Naive thymus-derived CD4-positive, alpha-beta T cell (primary cell): ENCODE measurements at regions not wholly inside any gene's neighbourhood (a gene's known extent, or its start where the extent isn't known, plus 50 kb on each side); places are given as distances from the start of the nearest gene placed in this dataset.
A peak's percentile ranks its signal among the peaks of the same experiment; 100 is the strongest.

ENCODE experiments used
- ATAC-seq: fragments of 150-1000 bp; cut with Tn5 transposase; 2 replicates; pipeline ENCODE4 v1.10.0; 2021; ENCODE audit warnings: mild to moderate bottlenecking, moderate library complexity
- CTCF ChIA-PET: fragments of 350-600 bp; sonication (Branson Sonifier 250); formaldehyde crosslinking; loops from one replicate; lab custom pipeline; 2021; ENCODE audit warnings: antibody characterized with exemption; lab: Charles Lee
- POLR2A ChIA-PET: fragments of 350-600 bp; sonication (Branson Sonifier 250); formaldehyde crosslinking; loops from one replicate; lab custom pipeline; 2021; ENCODE audit warnings: antibody characterized with exemption, inconsistent platforms; lab: Charles Lee
- DNase-seq, 9 donors: peaks; one replicate each; pipeline versions ENCODE4 v3.0.0 to v3.0.0-alpha.2; 2020 to 2022; ENCODE audit warnings: mixed read lengths in 1 of 9
- H3K27ac ChIP-seq: one replicate; pipeline ENCODE4 v1.7.0; 2013; ENCODE audit warnings: mild to moderate bottlenecking, low read depth, low read length, moderate library complexity
- H3K27me3 ChIP-seq, 2 donors: one replicate each; pipeline ENCODE4 v1.7.0; 2013; ENCODE audit warnings: low read length in 2 of 2, mild to moderate bottlenecking in 2 of 2, moderate library complexity in 2 of 2; ENCODE audit not compliant: control insufficient read depth in 2 of 2, insufficient read depth in 2 of 2
- H3K36me3 ChIP-seq, 3 experiments: 1 replicate in 2 of 3; 2 replicates in 1 of 3; pipeline ENCODE4 v1.7.0; 2013; ENCODE audit warnings: low read length in 3 of 3, mild to moderate bottlenecking in 3 of 3, moderate library complexity in 1 of 3; ENCODE audit not compliant: insufficient read depth in 3 of 3, control insufficient read depth in 2 of 3
- H3K4me1 ChIP-seq, 2 donors: one replicate each; pipeline ENCODE4 v1.7.0; 2013; ENCODE audit warnings: low read length in 2 of 2, mild to moderate bottlenecking in 2 of 2, moderate library complexity in 1 of 2; ENCODE audit not compliant: control insufficient read depth in 2 of 2, insufficient read depth in 2 of 2
- H3K4me3 ChIP-seq: 2 replicates; pipeline ENCODE4 v1.7.0; 2013; ENCODE audit warnings: mild to moderate bottlenecking, low read length
- H3K9me3 ChIP-seq, 3 experiments: 1 replicate in 2 of 3; 2 replicates in 1 of 3; pipeline ENCODE4 v1.7.0; 2013; ENCODE audit warnings: low read length in 3 of 3; ENCODE audit not compliant: control insufficient read depth in 2 of 3
- H3K27ac Mint-ChIP-seq, 9 donors: one replicate each; pipeline ENCODE4 v1.8.0; 2020 to 2022; ENCODE audit warnings: mixed read lengths in 9 of 9, mild to moderate bottlenecking in 8 of 9, moderate library complexity in 5 of 9, inconsistent platforms in 2 of 9
- H3K27me3 Mint-ChIP-seq, 5 donors: one replicate each; pipeline ENCODE4 v1.8.0; 2021 to 2022; ENCODE audit warnings: mixed read lengths in 5 of 5, mild to moderate bottlenecking in 1 of 5
- H3K36me3 Mint-ChIP-seq, 5 donors: one replicate each; pipeline ENCODE4 v1.8.0; 2020 to 2022; ENCODE audit warnings: mixed read lengths in 5 of 5, mild to moderate bottlenecking in 3 of 5, inconsistent platforms in 1 of 5
- H3K4me1 Mint-ChIP-seq, 7 donors: one replicate each; pipeline ENCODE4 v1.8.0; 2020 to 2022; ENCODE audit warnings: mixed read lengths in 7 of 7, mild to moderate bottlenecking in 3 of 7, inconsistent platforms in 1 of 7
- H3K4me3 Mint-ChIP-seq, 10 donors: one replicate each; pipeline ENCODE4 v1.8.0; 2020 to 2022; ENCODE audit warnings: mild to moderate bottlenecking in 10 of 10, mixed read lengths in 10 of 10, moderate library complexity in 6 of 10, inconsistent platforms in 2 of 10
- H3K9me3 Mint-ChIP-seq, 11 donors: one replicate each; pipeline ENCODE4 v1.8.0; 2020 to 2022; ENCODE audit warnings: mixed read lengths in 11 of 11, mild to moderate bottlenecking in 4 of 11, inconsistent platforms in 1 of 11, moderate library complexity in 1 of 11
- intact Hi-C, 2 donors: fragments of 100-400 bp; cut with micrococcal nuclease; formaldehyde crosslinking; loops; one replicate each; pipeline ENCODE4 v1.15.1; 2023

DNA sequence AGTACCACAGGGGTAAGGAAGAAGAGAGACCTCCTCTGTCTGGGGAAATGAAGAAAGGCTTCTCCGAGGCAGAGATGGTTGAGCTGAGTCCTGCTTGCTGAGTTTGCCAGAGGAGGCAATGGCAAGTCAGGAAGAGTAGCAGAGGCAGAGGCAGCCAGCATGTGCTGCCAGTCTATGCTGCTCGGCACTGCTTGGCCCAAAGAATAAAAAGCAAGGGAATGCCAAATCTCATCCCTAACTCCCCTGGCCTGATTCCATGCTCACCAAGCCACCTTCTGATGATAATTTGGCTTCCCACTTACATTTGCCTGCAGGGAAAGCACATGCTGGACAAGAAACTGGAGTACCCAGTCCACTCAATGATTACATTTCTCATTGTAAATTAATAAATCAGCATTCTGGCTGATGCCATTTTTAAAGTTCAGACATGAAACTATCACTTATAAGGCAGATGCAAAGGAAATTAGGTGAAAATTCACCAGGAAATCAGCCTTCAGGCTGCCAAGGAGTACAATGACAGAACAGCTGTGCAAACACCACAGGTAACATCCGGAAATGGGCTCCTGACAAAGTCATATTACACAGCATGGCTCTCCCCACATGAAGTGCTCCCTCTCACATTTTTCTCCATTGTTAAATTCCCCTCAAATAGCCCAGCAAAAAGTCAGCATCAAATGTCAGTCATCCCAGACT is 245.9 kb downstream of the MTERF1 start:
- intact Hi-C loops = loop anchor here in 1 of 2 donors (5.0 kb wide), 1 partner anchor 547 kb away; no protein-coding TSS in a partner anchor
- CTCF ChIA-PET = no interaction called here
- no peak overlapping the region for H3K4me3 ChIP-seq
- Mint-ChIP-seq H3K27me3 (no peaks in the 10 kb centered on the region), H3K4me3 (no peak overlapping the region), H3K4me1 (peaks cover 0 to 2% (median 0%) of the 10 kb centered on the region in 7 donors), H3K9me3 (no peaks in the 10 kb centered on the region), H3K27ac (no peak overlapping the region), H3K36me3 (no peaks in the 10 kb centered on the region)
- H3K27ac ChIP-seq = no peak overlapping the region
- no peaks in the 10 kb centered on the region for H3K36me3 ChIP-seq
- H3K27me3 ChIP-seq = no peaks in the 10 kb centered on the region
- no peaks in the 10 kb centered on the region for H3K4me1 ChIP-seq
- ATAC-seq = no peak
- no peaks in the 10 kb centered on the region for H3K9me3 ChIP-seq
- POLR2A ChIA-PET = no interaction called here
- DNase-seq = no peak

- H3K9me3 Mint-ChIP-seq = no peaks in the 10 kb centered on the region
- ATAC-seq = peak; percentile 16
- Histone ChIP-seq H3K27ac (no peak overlapping the region), H3K36me3 (no peaks in the 10 kb centered on the region), H3K4me3 (no peak overlapping the region), H3K4me1 (no peaks in the 10 kb centered on the region), H3K9me3 (no peaks in the 10 kb centered on the region), H3K27me3 (no peaks in the 10 kb centered on the region)
- H3K36me3 Mint-ChIP-seq = no peaks in the 10 kb centered on the region
- H3K4me1 Mint-ChIP-seq = peaks cover 0 to 2% (median 0%) of the 10 kb centered on the region in 7 donors
- ChIA-PET POLR2A (no interaction called here), CTCF (no interaction called here)
- intact Hi-C loops = loop anchor here in 1 of 2 donors (1.0 kb wide), 2 partner anchors 547 to 553 kb away; no protein-coding TSS in a partner anchor
- H3K27ac Mint-ChIP-seq = no peak overlapping the region
- no peaks in the 10 kb centered on the region for H3K27me3 Mint-ChIP-seq
- peak in 3 of 9 donors; percentile 6 to 19 (median 16) for DNase-seq
- no peak overlapping the region for H3K4me3 Mint-ChIP-seq
These were observed 244.3 kb downstream of the MTERF1 start for GRCh38 chr7:91636129-91636724.

GRCh38 chr7:91636728-91637127 is 243.8 kb downstream of the MTERF1 start:
- DNase-seq (no peak), ATAC-seq (no peak)
- H3K36me3 Mint-ChIP-seq = no peaks in the 10 kb centered on the region
- H3K9me3 Mint-ChIP-seq = no peaks in the 10 kb centered on the region
- Histone ChIP-seq H3K27me3 (no peaks in the 10 kb centered on the region), H3K4me1 (no peaks in the 10 kb centered on the region), H3K9me3 (no peaks in the 10 kb centered on the region), H3K27ac (no peak overlapping the region), H3K4me3 (no peak overlapping the region), H3K36me3 (no peaks in the 10 kb centered on the region)
- POLR2A ChIA-PET = no interaction called here
- no peak overlapping the region for H3K27ac Mint-ChIP-seq
- H3K4me1 Mint-ChIP-seq = peaks cover 0 to 2% (median 0%) of the 10 kb centered on the region in 7 donors
- intact Hi-C loops = loop anchor here in 1 of 2 donors (1.0 kb wide), 2 partner anchors 547 to 553 kb away; no protein-coding TSS in a partner anchor
- H3K27me3 Mint-ChIP-seq = peaks cover 0 to 3% (median 0%) of the 10 kb centered on the region in 5 donors
- CTCF ChIA-PET = no interaction called here
- H3K4me3 Mint-ChIP-seq = no peak overlapping the region

DNA sequence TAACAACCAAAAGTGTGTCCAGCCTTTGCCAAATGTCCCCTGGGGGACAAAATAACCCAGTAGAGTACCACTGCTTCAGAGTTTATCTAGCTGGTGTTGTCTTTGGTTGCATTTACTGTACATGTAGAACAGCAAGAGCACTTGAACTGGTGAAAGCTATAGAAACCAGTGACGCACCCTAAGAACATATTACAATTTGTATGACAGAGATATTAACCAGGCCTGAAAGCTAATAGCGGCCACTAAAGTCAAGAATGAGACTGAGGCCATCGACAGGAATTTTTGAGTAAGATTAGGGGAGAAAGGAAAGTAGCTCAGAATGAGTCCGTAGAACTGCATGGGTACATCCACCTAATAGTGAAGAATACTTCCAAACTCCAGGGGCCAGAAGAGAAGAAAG is 236.2 kb downstream of the MTERF1 start:
- DNase-seq (no peak), ATAC-seq (no peak)
- H3K27me3 Mint-ChIP-seq = peaks cover 0 to 11% (median 7%) of the 10 kb centered on the region in 5 donors
- H3K27ac Mint-ChIP-seq = no peak overlapping the region
- no peaks in the 10 kb centered on the region for H3K27me3 ChIP-seq
- no peaks in the 10 kb centered on the region for H3K9me3 ChIP-seq
- intact Hi-C loops = no loop called here
- H3K27ac ChIP-seq = no peak overlapping the region
- peaks cover 0 to 6% (median 0%) of the 10 kb centered on the region in 5 donors for H3K36me3 Mint-ChIP-seq
- H3K9me3 Mint-ChIP-seq = peaks cover 0 to 12% (median 5%) of the 10 kb centered on the region in 11 donors
- H3K4me3 ChIP-seq = no peak overlapping the region
- no peaks in the 10 kb centered on the region for H3K4me1 ChIP-seq
- CTCF ChIA-PET = no interaction called here
- H3K4me1 Mint-ChIP-seq = no peaks in the 10 kb centered on the region
- POLR2A ChIA-PET = no interaction called here
- H3K4me3 Mint-ChIP-seq = no peak overlapping the region
- H3K36me3 ChIP-seq = no peaks in the 10 kb centered on the region

DNA sequence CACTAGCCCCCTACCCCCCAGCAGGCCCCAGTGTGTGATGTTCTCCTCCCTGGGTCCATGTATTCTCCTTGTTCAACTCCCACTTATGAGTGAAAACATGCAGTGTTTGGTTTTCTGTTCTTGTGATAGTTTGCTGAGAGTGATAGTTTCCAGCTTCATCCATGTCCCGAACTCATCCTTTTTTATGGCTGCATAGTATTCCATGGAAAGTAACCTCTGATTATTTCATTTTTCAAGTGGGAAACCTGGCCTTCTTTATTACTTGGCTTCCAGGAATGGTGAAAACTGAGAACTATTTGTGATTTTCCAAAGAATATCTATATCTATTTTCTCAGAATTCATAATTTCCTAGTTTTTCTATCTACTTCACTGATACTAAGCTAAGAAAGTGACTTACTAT is 235.0 kb downstream of the MTERF1 start:
- Histone ChIP-seq H3K4me3 (no peak overlapping the region), H3K4me1 (no peaks in the 10 kb centered on the region), H3K36me3 (no peaks in the 10 kb centered on the region), H3K27me3 (no peaks in the 10 kb centered on the region), H3K27ac (no peak overlapping the region), H3K9me3 (no peaks in the 10 kb centered on the region)
- intact Hi-C loops = no loop called here
- ChIA-PET POLR2A (no interaction called here), CTCF (no interaction called here)
- ATAC-seq (no peak), DNase-seq (no peak)
- no peak overlapping the region for H3K4me3 Mint-ChIP-seq
- no peaks in the 10 kb centered on the region for H3K4me1 Mint-ChIP-seq
- peaks cover 0 to 7% (median 4%) of the 10 kb centered on the region in 5 donors for H3K36me3 Mint-ChIP-seq
- H3K27ac Mint-ChIP-seq = no peak overlapping the region
- H3K9me3 Mint-ChIP-seq = peaks cover 0 to 17% (median 7%) of the 10 kb centered on the region in 11 donors
- H3K27me3 Mint-ChIP-seq = peaks cover 0 to 17% (median 7%) of the 10 kb centered on the region in 5 donors

DNA sequence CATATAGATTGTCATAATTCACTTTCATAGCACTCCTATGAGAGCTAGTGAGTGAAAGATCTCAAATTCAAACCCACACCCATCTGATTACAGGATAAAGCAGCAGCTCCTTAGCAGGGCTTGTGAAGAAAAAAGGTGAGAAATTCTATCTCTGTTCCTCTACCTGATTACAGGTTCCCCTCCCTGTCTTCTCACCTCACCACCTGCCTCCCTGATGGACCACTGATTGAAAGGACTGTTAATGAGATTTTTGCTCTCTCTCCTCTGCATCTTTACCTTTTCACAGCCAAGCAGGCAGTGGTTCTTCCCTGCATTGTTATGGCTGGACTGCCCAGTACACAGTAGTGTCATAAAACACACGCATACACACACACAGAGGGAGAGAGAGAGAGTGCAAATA is 228.5 kb downstream of the MTERF1 start:
- H3K4me3 Mint-ChIP-seq = no peak overlapping the region
- no peaks in the 10 kb centered on the region for H3K4me1 Mint-ChIP-seq
- peaks cover 0 to 16% (median 4%) of the 10 kb centered on the region in 5 donors for H3K27me3 Mint-ChIP-seq
- no peak overlapping the region for H3K27ac Mint-ChIP-seq
- intact Hi-C loops = no loop called here
- no peaks in the 10 kb centered on the region for H3K4me1 ChIP-seq
- H3K9me3 ChIP-seq = no peaks in the 10 kb centered on the region
- H3K36me3 Mint-ChIP-seq = peaks cover 0 to 7% (median 0%) of the 10 kb centered on the region in 5 donors
- DNase-seq (no peak), ATAC-seq (no peak)
- ChIA-PET CTCF (interaction anchor here (0.6 kb wide), 1 partner anchor 566 kb away, joined by 3 read pairs; no protein-coding TSS in a partner anchor), POLR2A (no interaction called here)
- H3K27ac ChIP-seq = no peak overlapping the region
- peaks cover 0 to 15% (median 9%) of the 10 kb centered on the region in 11 donors for H3K9me3 Mint-ChIP-seq
- H3K4me3 ChIP-seq = no peak overlapping the region
- no peaks in the 10 kb centered on the region for H3K36me3 ChIP-seq
- H3K27me3 ChIP-seq = no peaks in the 10 kb centered on the region
